ENCODE measurements at regions not wholly inside any gene's neighbourhood (a gene's known extent, or its start where the extent isn't known, plus 50 kb on each side); places are given as distances from the start of the nearest gene placed in this dataset.

DNA sequence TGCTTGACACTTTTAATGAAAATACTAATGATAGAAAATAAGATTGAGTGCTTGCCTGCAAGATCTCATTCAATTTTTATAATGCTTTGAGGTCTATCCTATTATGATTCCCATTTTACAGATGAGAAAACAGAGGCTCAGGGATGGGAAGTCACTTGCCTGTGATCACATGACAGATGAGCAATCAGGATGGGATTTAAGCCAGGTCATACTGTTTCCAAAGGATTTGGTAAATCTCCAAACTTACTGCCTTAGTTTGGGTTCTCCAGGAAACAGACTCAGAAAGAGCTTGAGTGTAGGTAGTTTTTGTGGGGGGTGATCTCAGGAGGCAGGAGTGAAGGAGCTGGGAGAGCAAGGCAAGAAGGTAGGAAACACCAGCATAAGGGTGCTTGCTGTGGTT lies 456.3 kb downstream of the MAFB start:
- H3K4me1 ChIP-seq: no peaks in the 10 kb centered on the region
- DNase-seq (no peak), ATAC-seq (no peak)
- no peaks in the 10 kb centered on the region for H3K27me3 ChIP-seq
- H3K36me3 ChIP-seq (replicated peaks in 1 of 2; ENCODE audit: insufficient read depth in 1 of 2, low read depth in 2 of 2): no peaks in the 10 kb centered on the region
- intact Hi-C loops (cut with DNase I): no loop called here
- H3K4me3 ChIP-seq: no peak overlapping the region
- H3K27ac ChIP-seq: no peak overlapping the region
- no peaks in the 10 kb centered on the region for H3K9me3 ChIP-seq
- TF ChIP-seq, protein P1, sequence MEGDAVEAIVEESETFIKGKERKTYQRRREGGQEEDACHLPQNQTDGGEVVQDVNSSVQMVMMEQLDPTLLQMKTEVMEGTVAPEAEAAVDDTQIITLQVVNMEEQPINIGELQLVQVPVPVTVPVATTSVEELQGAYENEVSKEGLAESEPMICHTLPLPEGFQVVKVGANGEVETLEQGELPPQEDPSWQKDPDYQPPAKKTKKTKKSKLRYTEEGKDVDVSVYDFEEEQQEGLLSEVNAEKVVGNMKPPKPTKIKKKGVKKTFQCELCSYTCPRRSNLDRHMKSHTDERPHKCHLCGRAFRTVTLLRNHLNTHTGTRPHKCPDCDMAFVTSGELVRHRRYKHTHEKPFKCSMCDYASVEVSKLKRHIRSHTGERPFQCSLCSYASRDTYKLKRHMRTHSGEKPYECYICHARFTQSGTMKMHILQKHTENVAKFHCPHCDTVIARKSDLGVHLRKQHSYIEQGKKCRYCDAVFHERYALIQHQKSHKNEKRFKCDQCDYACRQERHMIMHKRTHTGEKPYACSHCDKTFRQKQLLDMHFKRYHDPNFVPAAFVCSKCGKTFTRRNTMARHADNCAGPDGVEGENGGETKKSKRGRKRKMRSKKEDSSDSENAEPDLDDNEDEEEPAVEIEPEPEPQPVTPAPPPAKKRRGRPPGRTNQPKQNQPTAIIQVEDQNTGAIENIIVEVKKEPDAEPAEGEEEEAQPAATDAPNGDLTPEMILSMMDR (IDR thresholded peaks at IDR 0.05): no peak
- TF ChIP-seq POLR2A (IDR thresholded peaks at IDR 0.05): no peak

DNA sequence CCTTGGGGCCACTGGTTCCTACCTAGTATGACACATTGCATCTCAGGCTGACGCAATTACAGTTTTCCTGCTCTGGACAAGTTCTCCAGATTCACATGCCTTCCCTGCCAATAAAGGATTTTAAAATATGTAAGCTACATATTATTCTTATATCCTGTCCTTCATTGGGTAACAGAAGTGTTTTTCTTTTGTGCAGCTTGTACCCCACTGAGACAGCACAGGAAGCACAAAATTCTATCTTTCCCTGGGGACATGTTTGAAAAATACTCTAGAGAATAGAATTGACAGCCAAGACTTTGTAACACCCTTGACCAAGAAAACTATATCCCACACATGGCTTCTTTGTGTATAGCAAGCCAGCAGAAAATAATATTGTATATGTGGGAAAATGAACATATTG lies 456.8 kb downstream of the MAFB start:
- no peak for DNase-seq
- Histone ChIP-seq H3K36me3 (replicated peaks in 1 of 2; ENCODE audit: insufficient read depth in 1 of 2, low read depth in 2 of 2) (no peaks in the 10 kb centered on the region), H3K9me3 (no peaks in the 10 kb centered on the region), H3K27ac (no peak overlapping the region), H3K4me1 (no peaks in the 10 kb centered on the region), H3K27me3 (no peaks in the 10 kb centered on the region), H3K4me3 (no peak overlapping the region)
- WGBS, 2 donors: 77 to 92% methylated on average over 1 of the region's 1 CpG
- no peak for ATAC-seq
- intact Hi-C loops (cut with DNase I): no loop called here
- TF ChIP-seq POLR2A (IDR thresholded peaks at IDR 0.05): no peak
- TF ChIP-seq, protein P1 (IDR thresholded peaks at IDR 0.05): no peak

DNA sequence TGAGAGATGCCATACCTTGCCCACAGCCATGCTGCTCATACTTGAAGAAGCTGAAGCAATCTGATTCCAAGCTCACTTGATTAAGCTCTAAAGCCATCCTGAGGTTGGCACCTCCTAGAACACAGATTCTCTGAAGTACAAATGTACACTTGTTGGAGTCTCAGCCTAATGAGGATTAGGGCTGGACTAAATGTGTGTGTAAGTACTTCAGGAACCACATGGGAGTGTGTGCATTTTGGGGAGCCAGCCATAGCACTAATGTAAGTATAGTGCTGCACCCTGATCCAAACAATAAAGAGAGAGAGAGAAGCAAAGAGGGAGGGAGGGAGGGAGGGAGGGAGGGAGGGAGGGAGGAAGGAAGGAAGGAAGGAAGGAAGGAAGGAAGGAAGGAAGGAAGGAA lies 458.6 kb downstream of the MAFB start:
- Histone ChIP-seq H3K4me3 (no peak overlapping the region), H3K4me1 (no peaks in the 10 kb centered on the region), H3K27me3 (no peaks in the 10 kb centered on the region), H3K27ac (no peak overlapping the region), H3K9me3 (no peaks in the 10 kb centered on the region), H3K36me3 (replicated peaks in 1 of 2; ENCODE audit: insufficient read depth in 1 of 2, low read depth in 2 of 2) (no peaks in the 10 kb centered on the region)
- no peak for ATAC-seq
- TF ChIP-seq POLR2A (IDR thresholded peaks at IDR 0.05): no peak
- TF ChIP-seq, protein P1 (IDR thresholded peaks at IDR 0.05): no peak
- intact Hi-C loops (cut with DNase I): no loop called here
- no peak for DNase-seq

DNA sequence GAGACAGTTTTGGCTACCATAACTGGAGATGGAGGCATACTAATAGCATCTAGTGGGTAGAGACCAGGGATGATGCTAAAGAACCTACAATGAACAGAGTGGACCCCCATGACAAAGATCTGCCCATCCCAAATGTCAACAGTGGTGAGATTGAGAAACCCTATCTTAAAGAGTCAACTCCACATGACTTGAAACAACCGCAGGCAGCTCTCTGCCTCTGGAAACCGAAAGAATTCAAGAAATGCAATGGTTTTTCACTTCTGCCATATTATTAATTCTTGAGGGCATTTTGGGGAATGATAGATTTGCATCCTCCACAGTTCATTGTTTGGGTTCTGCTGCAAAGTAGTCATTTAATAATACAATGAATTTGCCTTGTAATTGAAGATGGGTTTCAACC lies 463.4 kb downstream of the MAFB start:
- Histone ChIP-seq H3K36me3 (replicated peaks in 1 of 2; ENCODE audit: insufficient read depth in 1 of 2, low read depth in 2 of 2) (no peaks in the 10 kb centered on the region), H3K27me3 (no peaks in the 10 kb centered on the region), H3K4me3 (no peak overlapping the region), H3K9me3 (no peaks in the 10 kb centered on the region), H3K27ac (no peak overlapping the region), H3K4me1 (no peaks in the 10 kb centered on the region)
- ATAC-seq (no peak), DNase-seq (no peak)
- intact Hi-C loops (cut with DNase I): no loop called here
- TF ChIP-seq, protein P1 (IDR thresholded peaks at IDR 0.05): no peak
- WGBS, 2 donors: 49 to 77% methylated on average over 2 of the region's 2 CpGs

DNA sequence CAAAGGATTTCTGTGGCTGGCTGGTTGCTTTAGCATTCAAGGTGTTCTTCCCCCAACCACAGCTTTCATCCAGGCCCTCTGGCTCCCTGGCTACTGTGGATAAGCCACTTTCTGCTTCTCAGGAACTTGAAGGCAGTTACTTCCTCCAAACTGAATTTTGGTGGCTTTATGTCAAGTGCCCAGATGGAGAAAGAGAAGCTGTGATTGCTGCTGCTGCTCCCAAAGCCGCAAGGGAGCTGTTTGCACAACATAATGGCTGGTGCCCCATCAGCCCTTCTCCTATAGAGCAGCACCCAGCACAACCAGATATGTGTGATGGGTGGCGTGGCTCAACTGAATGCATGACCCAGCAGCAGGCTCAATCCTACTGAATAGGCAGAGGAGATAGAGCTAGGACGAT lies 465.2 kb downstream of the MAFB start:
- TF ChIP-seq, protein P1 (IDR thresholded peaks at IDR 0.05): no peak
- no peak for TF ChIP-seq POLR2A (IDR thresholded peaks at IDR 0.05)
- H3K9me3 ChIP-seq: no peaks in the 10 kb centered on the region
- H3K4me3 ChIP-seq: no peak overlapping the region
- DNase-seq (peak in 1 of 4 donors; percentile 7), ATAC-seq (no peak)
- intact Hi-C loops (cut with DNase I): no loop called here
- H3K27ac ChIP-seq: no peak overlapping the region
- WGBS, 2 donors: 33 to 66% methylated on average over 2 to 3 of the region's 3 CpGs
- H3K4me1 ChIP-seq: no peaks in the 10 kb centered on the region
- no peaks in the 10 kb centered on the region for H3K36me3 ChIP-seq (replicated peaks in 1 of 2; ENCODE audit: insufficient read depth in 1 of 2, low read depth in 2 of 2)
- no peaks in the 10 kb centered on the region for H3K27me3 ChIP-seq

Measured in body of pancreas (tissue), 4 donors.